DOHH2 (cell line): ENCODE measurements at regions not wholly inside any gene's neighbourhood (a gene's known extent, or its start where the extent isn't known, plus 50 kb on each side); places are given as distances from the start of the nearest gene placed in this dataset.

Experiments
- H3F3A ChIP-seq: fragments of 200-600 bp; sonication (generic), shearing (Covaris generic); 2 replicates; pipeline ENCODE4 v1.6.0; 2016; ENCODE audit warnings: antibody characterized with exemption, mild to moderate bottlenecking; ENCODE audit not compliant: control insufficient read depth, insufficient read depth
- H3K27ac ChIP-seq: fragments of 200-600 bp; sonication (generic); 2 replicates; pipeline ENCODE4 v1.5.1; 2014; ENCODE audit warnings: low read depth, mild to moderate bottlenecking, low read length, moderate library complexity
- H3K27me3 ChIP-seq: fragments of 200-600 bp; sonication (generic); 2 replicates; pipeline ENCODE4 v1.6.1; 2014; ENCODE audit warnings: mild to moderate bottlenecking, low read length, mixed read lengths; ENCODE audit not compliant: control insufficient read depth
- H3K36me3 ChIP-seq: fragments of 200-600 bp; sonication (generic); 2 replicates; pipeline ENCODE4 v1.6.1; 2014; ENCODE audit warnings: mild to moderate bottlenecking, low read length, moderate library complexity, mixed read lengths; ENCODE audit not compliant: control insufficient read depth
- H3K4me1 ChIP-seq: fragments of 200-600 bp; sonication (generic); 2 replicates; pipeline ENCODE4 v1.6.1; 2014; ENCODE audit warnings: mild to moderate bottlenecking, low read length, mixed read lengths; ENCODE audit not compliant: control insufficient read depth
- H3K4me2 ChIP-seq: fragments of 200-600 bp; sonication (generic); 2 replicates; pipeline ENCODE4 v1.6.0; 2014; ENCODE audit warnings: mild to moderate bottlenecking, low read length, moderate library complexity
- H3K4me3 ChIP-seq: fragments of 200-600 bp; sonication (generic); 2 replicates; pipeline ENCODE4 v1.5.1; 2014; ENCODE audit warnings: mild to moderate bottlenecking, low read length, mixed read lengths
- H3K79me2 ChIP-seq: fragments of 200-600 bp; sonication (generic); 2 replicates; pipeline ENCODE4 v1.6.1; 2014; ENCODE audit warnings: mild to moderate bottlenecking, low read length, mixed read lengths; ENCODE audit not compliant: control insufficient read depth
- H3K9me2 ChIP-seq: fragments of 200-600 bp; sonication (generic); replicated peaks from 2 replicates; pipeline ENCODE4 v1.6.1; 2014; ENCODE audit warnings: mild to moderate bottlenecking, low read length, mixed read lengths; ENCODE audit not compliant: control insufficient read depth
- H3K9me3 ChIP-seq: fragments of 200-600 bp; sonication (generic); 2 replicates; pipeline ENCODE4 v1.6.1; 2014; ENCODE audit warnings: antibody characterized with exemption, low read length, mixed read lengths; ENCODE audit not compliant: control insufficient read depth, insufficient read depth
- H4K20me1 ChIP-seq: fragments of 200-600 bp; sonication (generic); 2 replicates; pipeline ENCODE4 v1.6.0; 2014; ENCODE audit warnings: low read depth, mild to moderate bottlenecking, antibody characterized with exemption, low read length, moderate library complexity; ENCODE audit not compliant: control insufficient read depth, insufficient read depth
- CTCF ChIP-seq: fragments of 200-600 bp; sonication (generic); IDR thresholded peaks from one replicate; pipeline ENCODE4 v1.5.1; 2014; ENCODE audit warnings: antibody characterized with exemption, mild to moderate bottlenecking, low read depth, low read length; ENCODE audit not compliant: poor library complexity, severe bottlenecking
- EZH2phosphoT487 ChIP-seq: fragments of 200-600 bp; sonication (generic); IDR thresholded peaks from 2 replicates; pipeline ENCODE4 v1.6.1; 2017; ENCODE audit warnings: borderline replicate concordance, mild to moderate bottlenecking, antibody characterized with exemption, low read length, moderate library complexity, mixed read lengths

- H3K27ac ChIP-seq, result no peak overlapping the region
- TF ChIP-seq EZH2phosphoT487 (no peak), CTCF (no peak)
- no peaks in the 10 kb centered on the region for H3K9me2 ChIP-seq
- H3K79me2 ChIP-seq, result no peaks in the 10 kb centered on the region
- H3K4me2 ChIP-seq, result no peak overlapping the region
- no peaks in the 10 kb centered on the region for H3F3A ChIP-seq
- no peaks in the 10 kb centered on the region for H3K36me3 ChIP-seq
- no peaks in the 10 kb centered on the region for H3K27me3 ChIP-seq
- no peak overlapping the region for H3K4me3 ChIP-seq
- no peaks in the 10 kb centered on the region for H3K4me1 ChIP-seq
- H4K20me1 ChIP-seq, result no peaks in the 10 kb centered on the region
- H3K9me3 ChIP-seq, result no peaks in the 10 kb centered on the region
Measured at GRCh38 chrX:25665431-25665830, 472.7 kb upstream of the MAGEB18 start.

DNA sequence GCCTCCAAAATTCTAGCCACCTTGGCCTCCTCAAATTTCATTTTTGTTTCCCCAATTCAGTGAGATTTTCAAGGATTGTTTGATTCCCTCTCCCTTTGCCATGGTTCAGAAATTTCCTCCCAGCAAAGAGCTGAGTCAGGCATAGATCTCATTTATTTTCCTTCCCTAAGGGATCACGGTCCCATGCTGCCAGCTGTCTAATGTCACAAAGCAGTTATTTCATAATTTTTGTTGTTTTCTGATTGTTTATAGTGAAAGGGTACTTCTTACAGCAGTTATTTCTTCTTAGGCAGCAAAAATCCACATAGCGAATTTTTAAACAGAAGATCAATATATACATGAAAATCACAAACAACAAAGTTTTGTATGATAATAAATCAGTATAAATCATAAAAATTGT lies 470.5 kb upstream of the MAGEB18 start:
- Histone ChIP-seq H3K27ac (no peak overlapping the region), H3K4me2 (no peak overlapping the region), H3K27me3 (no peaks in the 10 kb centered on the region), H3K9me2 (no peaks in the 10 kb centered on the region), H3F3A (no peaks in the 10 kb centered on the region), H3K9me3 (no peaks in the 10 kb centered on the region), H3K4me1 (no peaks in the 10 kb centered on the region), H4K20me1 (no peaks in the 10 kb centered on the region), H3K79me2 (no peaks in the 10 kb centered on the region), H3K36me3 (no peaks in the 10 kb centered on the region), H3K4me3 (no peak overlapping the region)
- TF ChIP-seq EZH2phosphoT487 (no peak), CTCF (no peak)

GRCh38 chrX:25674776-25675175 lies 463.4 kb upstream of the MAGEB18 start:
- no peaks in the 10 kb centered on the region for H3F3A ChIP-seq
- H3K9me3 ChIP-seq, result no peaks in the 10 kb centered on the region
- no peak overlapping the region for H3K27ac ChIP-seq
- H3K4me1 ChIP-seq, result no peaks in the 10 kb centered on the region
- H3K9me2 ChIP-seq, result no peaks in the 10 kb centered on the region
- no peaks in the 10 kb centered on the region for H3K27me3 ChIP-seq
- no peak overlapping the region for H3K4me3 ChIP-seq
- H3K36me3 ChIP-seq, result no peaks in the 10 kb centered on the region
- no peaks in the 10 kb centered on the region for H3K79me2 ChIP-seq
- no peak overlapping the region for H3K4me2 ChIP-seq
- H4K20me1 ChIP-seq, result no peaks in the 10 kb centered on the region
- no peak for TF ChIP-seq EZH2phosphoT487
- TF ChIP-seq CTCF, result no peak

GRCh38 chrX:25701876-25702275 lies 436.3 kb upstream of the MAGEB18 start:
- no peaks in the 10 kb centered on the region for H3K9me2 ChIP-seq
- H3K4me2 ChIP-seq, result no peak overlapping the region
- no peaks in the 10 kb centered on the region for H3K27me3 ChIP-seq
- no peak for TF ChIP-seq CTCF
- no peak for TF ChIP-seq EZH2phosphoT487
- H3K4me3 ChIP-seq, result no peak overlapping the region
- no peaks in the 10 kb centered on the region for H3F3A ChIP-seq
- H3K4me1 ChIP-seq, result no peaks in the 10 kb centered on the region
- H4K20me1 ChIP-seq, result no peaks in the 10 kb centered on the region
- no peak overlapping the region for H3K27ac ChIP-seq
- H3K79me2 ChIP-seq, result no peaks in the 10 kb centered on the region
- H3K9me3 ChIP-seq, result no peaks in the 10 kb centered on the region
- H3K36me3 ChIP-seq, result no peaks in the 10 kb centered on the region
